Neural cell (in vitro differentiated cells): ENCODE measurements at regions not wholly inside any gene's neighbourhood (a gene's known extent, or its start where the extent isn't known, plus 50 kb on each side); places are given as distances from the start of the nearest gene placed in this dataset.

Source experiments
- H2AFZ ChIP-seq: fragments of 200-600, 300-800 bp; sonication (generic), shearing (Covaris generic); 2 replicates; pipeline ENCODE4 v1.6.0; 2014; ENCODE audit warnings: low read depth, mild to moderate bottlenecking, antibody characterized with exemption, low read length, moderate library complexity
- H3F3A ChIP-seq: fragments of 200-600 bp; shearing (Covaris generic); 2 replicates; pipeline ENCODE4 v1.6.1; 2016; ENCODE audit warnings: mild to moderate bottlenecking, moderate library complexity, mixed read lengths, antibody characterized with exemption, low read length; ENCODE audit not compliant: insufficient read depth, poor library complexity, severe bottlenecking
- H3K27ac ChIP-seq: fragments of 200-600, 300-800 bp; sonication (generic), shearing (Covaris generic); 2 replicates; pipeline ENCODE4 v1.5.1; 2014; ENCODE audit warnings: mild to moderate bottlenecking, low read length, moderate library complexity
- H3K27me3 ChIP-seq: fragments of 300-800, 200-600 bp; sonication (generic), shearing (Covaris generic); 2 replicates; pipeline ENCODE4 v1.6.0; 2014; ENCODE audit warnings: mild to moderate bottlenecking, low read depth, low read length, moderate library complexity; ENCODE audit not compliant: insufficient read depth
- H3K36me3 ChIP-seq: fragments of 300-800, 200-600 bp; sonication (generic), shearing (Covaris generic); 2 replicates; pipeline ENCODE4 v1.5.1; 2014; ENCODE audit warnings: mild to moderate bottlenecking, antibody characterized with exemption, low read length, moderate library complexity; ENCODE audit not compliant: insufficient read depth
- H3K4me2 ChIP-seq: fragments of 300-800, 200-600 bp; sonication (generic), shearing (Covaris generic); 2 replicates; pipeline ENCODE4 v1.6.0; 2014; ENCODE audit warnings: mild to moderate bottlenecking, low read length
- H3K4me3 ChIP-seq: fragments of 300-800, 200-600 bp; sonication (generic), shearing (Covaris generic); 2 replicates; pipeline ENCODE4 v1.5.1; 2014; ENCODE audit warnings: mild to moderate bottlenecking, low read length, moderate library complexity
- H3K79me2 ChIP-seq: fragments of 200-600 bp; shearing (Covaris generic); replicated peaks from 2 replicates; pipeline ENCODE4 v1.6.0; 2014; ENCODE audit warnings: mild to moderate bottlenecking, low read length, moderate library complexity; ENCODE audit not compliant: insufficient read depth
- H3K9ac ChIP-seq: fragments of 300-800, 200-600 bp; sonication (generic), shearing (Covaris generic); 2 replicates; pipeline ENCODE4 v1.6.1; 2016; ENCODE audit warnings: mild to moderate bottlenecking, low read length, mixed read lengths
- H3K9me2 ChIP-seq: fragments of 200-600 bp; shearing (Covaris generic); 2 replicates; pipeline ENCODE4 v1.6.1; 2016; ENCODE audit warnings: mild to moderate bottlenecking, low read length, mixed read lengths; ENCODE audit not compliant: insufficient read depth
- H3K9me3 ChIP-seq: fragments of 200-600, 300-800 bp; sonication (generic), shearing (Covaris generic); 2 replicates; pipeline ENCODE4 v1.6.1; 2016; ENCODE audit warnings: mild to moderate bottlenecking, mixed run types, low read length, moderate library complexity, mixed read lengths
- H4K20me1 ChIP-seq: fragments of 200-600 bp; shearing (Covaris generic); 2 replicates; pipeline ENCODE4 v1.6.1; 2016; ENCODE audit warnings: mild to moderate bottlenecking, mixed run types; ENCODE audit not compliant: insufficient read depth
- CTCF ChIP-seq: fragments of 450-650 bp; IDR thresholded peaks from 2 replicates; pipeline ENCODE4 v1.5.1; 2014; ENCODE audit warnings: antibody characterized with exemption, mild to moderate bottlenecking, moderate library complexity; ENCODE audit not compliant: poor library complexity, severe bottlenecking
- EP300 ChIP-seq: fragments of 450-650 bp; conservative IDR thresholded peaks from 2 replicates; pipeline ENCODE4 v1.6.1; 2014; ENCODE audit warnings: antibody characterized with exemption, mild to moderate bottlenecking, moderate library complexity; ENCODE audit not compliant: poor library complexity, severe bottlenecking
- EZH2 ChIP-seq: fragments of 200-600, 300-800 bp; shearing (Covaris generic), sonication (generic); IDR thresholded peaks from 2 replicates; pipeline ENCODE4 v1.6.1; 2014; ENCODE audit warnings: antibody characterized with exemption, low read length, borderline replicate concordance, mild to moderate bottlenecking; ENCODE audit not compliant: insufficient read depth, poor library complexity, severe bottlenecking
- MXI1 ChIP-seq: fragments of 450-650 bp; conservative IDR thresholded peaks from 2 replicates; pipeline ENCODE4 v1.6.1; 2014; ENCODE audit warnings: antibody characterized with exemption, mild to moderate bottlenecking; ENCODE audit not compliant: poor library complexity, severe bottlenecking
- POLR2AphosphoS5 ChIP-seq: IDR thresholded peaks from 2 replicates; pipeline ENCODE4 v1.6.1; 2012
- RAD21 ChIP-seq: fragments of 450-650 bp; conservative IDR thresholded peaks from 2 replicates; pipeline ENCODE4 v1.6.1; 2014; ENCODE audit warnings: antibody characterized with exemption, mild to moderate bottlenecking, moderate library complexity
- REST ChIP-seq: IDR thresholded peaks from 2 replicates; pipeline ENCODE4 v1.6.1; 2012; ENCODE audit warnings: borderline replicate concordance
- SMC3 ChIP-seq: fragments of 450-650 bp; conservative IDR thresholded peaks from 2 replicates; pipeline ENCODE4 v1.6.1; 2014; ENCODE audit warnings: antibody characterized with exemption, mild to moderate bottlenecking, moderate library complexity; ENCODE audit not compliant: poor library complexity
- TAF1 ChIP-seq: IDR thresholded peaks from 2 replicates; pipeline ENCODE4 v1.6.1; 2012; ENCODE audit warnings: low read depth

- no peak for TF ChIP-seq TAF1
- TF ChIP-seq EP300: no peak
- TF ChIP-seq RAD21: no peak
- TF ChIP-seq SMC3: no peak
- no peak for TF ChIP-seq EZH2
- no peak for TF ChIP-seq MXI1
- no peak for TF ChIP-seq CTCF
- no peak for TF ChIP-seq REST
- no peak for TF ChIP-seq POLR2AphosphoS5
- no peak overlapping the region for H3K4me3 ChIP-seq
- H3K79me2 ChIP-seq: no peaks in the 10 kb centered on the region
- H3K27ac ChIP-seq: no peak overlapping the region
- no peaks in the 10 kb centered on the region for H3K9me3 ChIP-seq
- no peaks in the 10 kb centered on the region for H3K27me3 ChIP-seq
- no peak overlapping the region for H3K9ac ChIP-seq
- H3K9me2 ChIP-seq: no peaks in the 10 kb centered on the region
- no peak overlapping the region for H3K4me2 ChIP-seq
- no peaks in the 10 kb centered on the region for H4K20me1 ChIP-seq
- H2AFZ ChIP-seq: no peak overlapping the region
- H3F3A ChIP-seq: no peaks in the 10 kb centered on the region
- H3K36me3 ChIP-seq: no peaks in the 10 kb centered on the region
These were observed 253.0 kb downstream of the IRS2 start for GRCh38 chr13:109533350-109533749.

GRCh38 chr13:109529964-109530363 lies 256.4 kb downstream of the IRS2 start:
- H3F3A ChIP-seq: no peaks in the 10 kb centered on the region
- H3K9me2 ChIP-seq: no peaks in the 10 kb centered on the region

More at GRCh38 chr13:109529964-109530363, 256.4 kb downstream of the IRS2 start:
- Histone ChIP-seq H3K27me3 (no peaks in the 10 kb centered on the region), H3K27ac (no peak overlapping the region), H3K4me2 (no peak overlapping the region), H4K20me1 (no peaks in the 10 kb centered on the region), H3K9ac (no peak overlapping the region), H3K4me3 (no peak overlapping the region), H3K36me3 (no peaks in the 10 kb centered on the region), H3K9me3 (no peaks in the 10 kb centered on the region), H3K79me2 (no peaks in the 10 kb centered on the region), H2AFZ (no peak overlapping the region)
- no peak for TF ChIP-seq RAD21
- TF ChIP-seq CTCF: no peak
- TF ChIP-seq TAF1: no peak
- no peak for TF ChIP-seq MXI1
- no peak for TF ChIP-seq REST
- no peak for TF ChIP-seq EP300
- no peak for TF ChIP-seq EZH2
- no peak for TF ChIP-seq POLR2AphosphoS5
- no peak for TF ChIP-seq SMC3
